ENCODE measurements at regions not wholly inside any gene's neighbourhood (a gene's known extent, or its start where the extent isn't known, plus 50 kb on each side); places are given as distances from the start of the nearest gene placed in this dataset.

DNA sequence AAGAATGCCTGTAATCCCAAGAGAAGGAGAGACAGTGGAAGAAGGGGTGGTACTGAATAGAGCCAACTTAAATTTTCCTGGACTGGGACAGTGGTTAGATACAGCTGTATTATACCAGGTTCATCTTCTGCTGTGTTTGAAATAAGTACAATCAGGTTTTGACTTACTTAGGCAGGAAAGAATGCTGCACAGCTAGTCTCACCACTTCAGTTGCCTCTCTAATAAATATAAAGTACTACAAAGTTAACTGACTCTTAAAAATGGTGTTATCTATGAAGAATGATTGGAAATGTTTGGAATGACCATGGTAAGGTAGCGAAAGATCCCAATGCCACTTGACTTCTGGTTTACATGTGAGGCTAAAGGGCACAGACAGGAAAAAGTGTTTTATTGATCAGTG, 652.1 kb downstream of the NOVA1 start:
- DNase-seq, result no peak

DNA sequence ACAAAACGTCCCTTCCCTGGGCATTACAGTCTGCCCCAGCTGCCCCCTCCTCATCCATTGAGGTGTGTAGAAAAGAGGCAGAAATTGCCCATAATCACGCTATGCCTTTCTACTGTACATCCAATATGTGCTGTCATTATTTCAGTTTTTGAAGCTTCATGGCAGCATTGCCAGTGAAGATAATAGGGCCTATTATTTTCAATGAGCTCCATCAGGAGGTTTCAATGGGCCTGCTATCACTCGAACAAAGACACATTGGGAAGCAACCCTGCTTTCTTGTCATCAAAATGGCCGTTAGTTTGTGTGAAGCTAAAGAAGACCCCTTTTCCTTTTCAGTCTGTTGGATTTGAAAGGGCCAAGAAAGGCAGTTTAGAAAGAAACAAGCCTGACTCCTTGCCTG, 653.8 kb downstream of the NOVA1 start:
- no peak for DNase-seq

DNA sequence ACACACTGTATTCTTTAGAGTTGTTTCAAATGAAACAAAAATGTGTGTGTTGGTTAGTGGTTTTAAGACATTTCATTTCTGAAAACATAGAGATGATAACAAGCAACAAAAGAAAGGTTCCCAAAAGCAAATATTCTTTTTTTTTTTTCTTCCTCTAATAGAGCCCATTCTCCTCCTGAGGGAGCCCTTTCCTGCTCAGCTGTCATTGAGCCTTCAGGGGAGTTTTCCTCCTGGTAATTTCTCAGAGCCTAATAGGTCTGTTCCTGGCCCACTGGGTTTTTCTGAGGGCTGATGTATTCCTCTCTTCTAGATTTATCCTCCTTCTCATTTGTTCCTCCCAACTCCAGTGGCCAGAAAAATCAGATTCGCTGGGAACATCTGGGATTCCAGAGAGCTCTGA, 654.5 kb downstream of the NOVA1 start:
- no peak for DNase-seq

DNA sequence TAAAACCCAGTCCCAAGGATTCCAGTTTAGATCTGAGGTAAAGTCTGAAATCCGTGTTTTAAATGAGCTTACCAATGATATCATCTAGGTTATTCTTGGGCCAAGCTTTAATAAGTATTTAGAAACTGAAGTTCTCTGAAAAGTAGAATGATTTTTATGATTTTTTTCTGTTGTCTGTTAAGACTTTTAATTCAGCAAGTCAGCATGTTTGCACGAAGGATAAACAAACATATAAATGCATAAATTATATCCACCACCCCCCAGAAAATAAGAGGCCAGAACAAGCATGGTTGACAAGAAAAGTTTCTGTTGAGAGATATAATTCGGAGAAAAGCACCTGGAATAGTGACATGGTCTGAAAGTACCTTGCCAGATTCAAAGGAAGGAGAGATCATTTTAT, 655.7 kb downstream of the NOVA1 start:
- DNase-seq, result no peak

DNA sequence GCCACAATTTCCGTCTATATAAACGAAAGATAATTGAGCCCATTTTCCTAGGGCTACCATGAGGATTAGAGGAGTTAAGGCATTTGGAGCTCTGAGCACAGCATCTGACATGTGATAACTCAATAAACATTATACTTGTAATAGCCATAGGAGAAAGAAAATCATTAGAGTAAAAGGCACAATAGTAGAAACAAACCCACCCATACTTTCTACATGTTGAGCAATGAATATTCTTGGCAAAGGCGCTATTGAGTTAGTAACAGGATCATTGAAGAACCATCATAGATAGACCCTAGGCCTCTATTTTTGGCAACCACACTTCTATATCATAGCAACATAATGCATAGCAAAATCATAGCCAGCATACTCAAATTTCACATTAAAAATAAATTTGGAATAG, 664.1 kb downstream of the NOVA1 start:
- DNase-seq, result no peak

DNA sequence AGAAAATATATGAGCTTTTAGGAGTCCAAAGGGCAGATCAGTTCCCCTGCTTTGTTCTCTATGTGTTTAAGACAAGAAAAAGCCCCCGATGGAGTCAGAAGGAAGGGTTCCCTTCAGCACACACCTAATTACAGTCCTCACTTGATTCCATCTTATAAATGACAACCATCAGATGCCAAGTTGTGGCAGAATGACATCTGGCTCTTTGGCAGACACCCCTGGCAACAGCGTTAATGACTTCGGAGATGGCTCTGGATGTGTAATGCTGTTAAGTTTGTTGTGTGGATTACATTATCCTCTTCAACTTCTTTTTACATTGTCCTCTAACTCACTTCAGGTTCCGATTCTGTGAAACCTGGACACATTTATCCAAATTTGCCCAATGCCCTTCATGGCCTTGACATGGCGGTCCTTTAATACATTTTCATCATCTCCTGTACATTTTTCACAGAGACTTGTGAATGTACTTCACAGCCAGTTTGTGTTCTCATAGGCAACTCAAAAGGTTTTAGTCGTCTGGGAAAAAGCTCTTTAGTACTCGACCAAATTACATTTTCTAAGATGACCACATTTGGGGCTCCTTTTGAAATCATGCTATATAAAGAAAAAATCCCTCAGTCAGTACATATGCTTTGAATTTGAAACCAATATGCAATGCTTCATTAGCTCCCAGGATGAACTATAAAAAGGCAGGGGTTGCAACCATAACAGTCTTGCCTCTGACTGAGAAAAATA, 667.8 kb downstream of the NOVA1 start:
- no peak for DNase-seq

DNA sequence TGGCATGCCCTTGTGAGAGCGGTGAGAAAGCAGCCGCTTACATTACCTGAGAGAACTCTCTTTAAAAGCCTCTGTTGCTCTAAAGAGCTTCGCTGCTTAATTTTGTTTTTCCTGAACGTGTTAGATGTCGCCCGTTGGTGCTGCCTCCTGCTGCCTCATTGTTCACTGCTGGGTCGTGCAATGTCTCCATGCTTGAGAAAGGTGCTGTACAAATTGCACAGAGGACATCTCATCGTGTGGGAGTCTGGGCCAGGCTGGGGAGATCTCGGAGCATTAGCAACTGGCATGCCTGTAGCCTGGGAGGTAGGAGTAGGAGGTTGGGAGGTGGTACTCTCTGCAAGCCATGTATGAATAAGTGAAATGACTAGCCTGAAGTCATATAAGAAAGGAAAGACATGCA, 686.0 kb downstream of the NOVA1 start:
- DNase-seq, result no peak

DNA sequence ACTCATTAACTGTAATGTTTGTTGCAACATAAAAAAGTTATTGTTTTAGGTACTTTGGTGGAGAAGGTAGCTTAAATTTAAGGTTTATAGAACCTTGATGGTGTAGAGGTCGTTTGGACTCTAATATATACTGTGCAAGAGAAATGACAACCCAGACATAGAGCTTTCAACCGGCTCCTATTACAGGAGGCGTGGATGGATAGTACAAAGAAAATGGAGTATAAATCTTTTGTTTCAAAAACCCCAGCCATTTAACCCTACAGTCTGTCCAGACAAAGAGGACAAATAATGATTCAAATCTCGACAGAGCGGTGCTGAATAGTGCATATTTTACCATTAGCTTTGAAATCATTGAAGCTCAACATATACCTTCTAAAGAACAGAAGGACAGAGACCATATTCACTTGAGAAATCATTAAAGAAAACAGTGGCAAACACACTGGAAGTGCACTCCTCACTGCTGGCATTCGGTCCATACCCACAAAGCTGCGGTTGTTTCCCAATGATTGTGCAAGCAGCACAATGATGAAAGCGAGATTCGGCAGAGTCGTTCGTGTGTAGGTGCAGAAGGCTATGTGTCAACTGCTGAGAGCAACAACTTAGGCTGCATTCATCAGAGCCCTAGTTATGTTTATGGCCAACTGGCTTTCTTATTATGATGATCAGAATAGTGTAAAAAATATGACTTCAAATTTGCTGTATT, 688.6 kb downstream of the NOVA1 start:
- DNase-seq, result no peak

DNA sequence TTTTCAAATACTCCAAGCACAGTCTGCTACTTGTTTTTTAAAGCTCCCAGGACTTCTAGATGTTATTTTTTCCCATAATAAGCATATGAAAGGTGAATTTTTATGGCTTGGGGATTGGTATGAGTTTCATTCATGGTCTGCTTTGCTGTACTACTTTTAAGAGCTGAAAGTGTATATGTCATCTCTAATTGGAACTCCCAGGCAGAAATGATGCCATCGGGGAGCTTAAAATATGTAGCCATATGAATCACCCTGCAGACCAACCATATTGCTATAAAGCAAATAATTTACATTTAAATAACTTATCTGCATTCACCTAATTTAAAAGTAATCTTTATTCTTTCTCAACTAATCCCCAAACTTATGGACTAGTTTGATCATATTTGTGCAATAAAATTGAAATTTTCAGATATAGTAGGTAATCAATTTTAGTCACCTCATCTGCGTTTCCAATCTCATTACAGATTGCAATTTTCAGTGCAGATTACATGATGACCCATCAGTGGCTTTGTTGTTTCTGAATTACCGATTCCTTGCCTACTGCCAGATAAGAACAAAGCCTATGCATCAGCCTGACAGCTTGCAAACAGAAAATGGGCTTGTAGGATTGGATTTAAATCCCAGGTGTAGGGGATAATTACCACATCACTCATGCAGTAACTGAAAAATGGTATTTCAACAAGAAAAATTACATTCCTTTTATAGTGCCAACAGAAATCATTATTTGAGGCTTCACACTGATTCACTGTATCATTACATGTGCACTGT, 689.4 kb downstream of the NOVA1 start:
- DNase-seq, result no peak

DNA sequence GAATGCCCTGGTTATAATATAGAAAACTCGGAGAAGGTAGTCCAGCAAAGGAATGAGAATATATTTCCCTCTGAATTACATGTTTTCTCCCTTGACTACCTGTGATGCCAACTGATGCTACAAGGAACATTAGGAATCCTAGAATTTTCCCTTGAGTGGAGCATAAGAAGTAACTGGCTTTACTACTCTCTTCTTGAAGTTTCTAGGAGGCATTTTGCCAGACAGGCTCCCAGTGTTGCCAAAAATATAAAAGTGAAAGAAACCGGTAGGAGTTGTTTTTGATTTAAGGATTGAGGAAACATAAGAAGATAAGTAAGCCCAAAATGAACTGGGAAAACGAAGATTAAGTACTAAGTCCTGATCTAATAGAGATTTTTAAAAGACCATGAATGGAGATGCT, 693.4 kb downstream of the NOVA1 start:
- no peak for DNase-seq

DNA sequence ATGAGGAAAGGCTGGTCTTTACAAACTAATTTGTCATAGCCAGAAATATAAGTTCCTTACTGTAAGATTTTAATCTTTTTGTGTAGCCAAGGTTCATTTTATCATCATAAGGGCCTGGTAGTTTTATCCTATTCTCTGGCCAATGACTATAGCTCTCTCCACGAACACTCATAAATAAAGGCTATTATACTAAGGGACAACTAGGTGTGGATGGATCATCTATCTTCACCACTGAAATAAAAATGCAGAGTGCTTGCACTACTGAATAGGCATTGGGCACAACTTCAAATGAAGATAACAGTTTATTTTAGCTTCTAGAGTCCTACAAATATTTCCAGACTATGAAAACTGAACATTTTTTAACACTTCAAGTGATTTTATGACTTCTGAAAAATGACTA, 698.6 kb downstream of the NOVA1 start:
- DNase-seq, result no peak

DNA sequence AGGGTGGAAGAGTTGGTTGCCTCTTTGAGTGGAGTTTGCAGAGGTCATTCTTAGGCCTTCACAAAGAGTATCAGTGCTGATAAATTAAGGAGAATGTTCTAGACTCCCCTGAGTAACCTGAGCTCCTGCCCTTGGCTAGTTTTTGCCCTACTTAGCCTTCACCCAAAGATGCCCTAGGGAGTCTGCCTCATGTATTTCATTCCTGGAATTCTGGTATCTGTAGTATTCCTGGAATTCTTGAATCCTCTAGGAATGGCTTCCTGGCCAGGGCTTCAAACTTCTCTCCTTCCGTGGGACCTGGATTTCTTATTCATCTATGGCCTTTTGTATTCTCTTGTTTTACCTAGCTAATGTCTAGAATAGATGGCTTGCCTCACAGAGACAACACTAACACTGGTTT, 701.1 kb downstream of the NOVA1 start:
- no peak for DNase-seq

DNA sequence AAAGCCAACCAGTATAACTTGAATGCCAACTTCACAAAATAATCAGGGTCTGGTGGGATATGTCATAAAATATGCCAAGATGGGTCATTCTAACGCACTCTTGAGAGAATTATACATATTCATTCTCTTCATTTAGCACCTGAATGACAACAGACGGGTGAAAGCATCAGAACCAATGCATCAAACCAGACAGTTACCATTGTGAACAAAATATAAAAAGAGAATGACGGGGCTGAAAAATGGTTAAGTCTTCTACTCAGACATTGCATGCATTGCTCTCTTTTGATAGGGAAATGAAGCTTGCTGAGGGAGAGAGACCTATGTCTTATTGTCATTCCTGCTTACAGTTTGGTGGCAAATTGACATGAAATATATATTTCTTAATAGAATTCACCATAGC, 702.1 kb downstream of the NOVA1 start:
- DNase-seq, result no peak

DNA sequence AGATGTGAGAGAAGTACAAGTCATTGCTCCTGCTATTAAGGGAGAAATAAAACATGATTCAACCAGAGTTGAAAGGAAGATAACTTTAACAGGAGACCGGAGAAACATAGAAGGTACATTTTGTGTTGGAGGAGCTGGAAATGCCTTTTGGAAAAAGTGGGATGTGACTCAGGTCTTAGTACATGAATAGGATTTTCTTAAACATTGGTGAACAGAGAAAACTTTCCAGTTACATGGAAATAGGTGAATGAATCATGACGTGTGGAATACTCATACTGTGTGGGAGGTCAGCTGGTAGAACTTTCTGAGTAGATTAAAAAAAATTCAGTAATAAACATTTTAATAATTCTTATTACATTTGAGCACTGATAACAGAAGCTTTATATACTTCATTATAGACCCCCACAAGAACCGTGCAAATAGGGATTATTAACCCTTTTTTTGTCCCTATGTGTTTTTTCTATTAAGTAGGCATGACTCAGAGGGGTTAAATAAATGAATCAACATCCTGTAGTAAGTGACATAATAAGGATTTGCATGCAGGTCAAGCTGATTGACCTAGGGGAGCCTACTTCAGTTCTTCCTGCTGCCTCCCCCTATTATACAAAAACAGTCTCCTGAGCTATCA, 710.5 kb downstream of the NOVA1 start:
- DNase-seq, result peak; percentile 22

DNA sequence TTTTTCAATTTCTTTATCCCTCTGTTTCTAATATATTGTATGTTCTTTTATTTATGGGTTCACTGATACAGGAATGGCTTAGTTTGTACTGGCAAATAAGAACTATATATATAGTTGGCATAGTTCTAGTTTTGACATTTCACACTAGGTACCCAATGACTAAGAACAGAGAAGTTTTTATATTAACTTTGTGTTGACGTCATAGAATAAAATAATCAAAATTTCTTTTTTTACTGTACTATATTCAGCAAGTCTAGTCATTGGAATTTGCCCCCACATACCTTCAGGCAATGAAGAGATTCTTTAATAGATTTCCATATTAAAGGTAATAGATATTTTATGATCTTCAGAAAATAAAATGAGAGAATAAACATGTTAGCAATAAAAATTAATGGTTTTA, 713.2 kb downstream of the NOVA1 start:
- no peak for DNase-seq

DNA sequence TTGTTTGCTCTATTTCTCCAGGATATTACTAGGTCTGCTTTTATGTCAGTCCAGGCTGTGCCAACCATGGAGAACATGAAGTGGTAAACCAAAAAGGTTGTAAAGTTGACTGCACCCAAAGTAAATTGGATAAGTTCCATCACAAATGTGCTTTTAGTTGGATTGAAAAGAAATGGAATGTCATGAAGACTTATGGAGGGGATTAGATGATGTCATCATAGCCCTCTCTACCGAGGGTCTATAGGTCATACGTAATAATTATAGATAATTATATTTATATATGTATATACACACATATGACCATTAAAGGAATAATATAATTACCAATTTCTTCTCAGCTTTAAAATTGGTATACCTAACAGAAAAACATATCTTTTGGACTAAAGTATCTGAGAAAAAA, 714.9 kb downstream of the NOVA1 start:
- DNase-seq, result no peak

DNA sequence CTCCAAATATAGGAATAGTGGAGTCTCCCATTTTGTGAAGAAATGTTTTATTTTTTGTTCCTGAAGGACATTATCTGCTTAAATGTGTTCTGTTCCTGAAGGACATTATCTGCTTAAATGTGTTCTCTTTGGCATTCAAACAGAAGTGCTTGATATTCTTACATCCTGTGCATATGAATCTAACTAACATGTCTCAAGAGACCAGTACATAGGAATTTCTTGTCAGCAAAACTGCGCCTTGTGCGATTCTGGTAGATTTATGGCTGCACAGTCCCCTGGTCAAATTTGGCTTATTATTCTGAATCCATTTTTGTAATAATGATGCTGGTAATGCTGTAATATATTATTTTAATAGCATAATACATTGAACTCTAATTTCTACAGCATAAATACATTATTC, 722.4 kb downstream of the NOVA1 start:
- DNase-seq, result no peak

DNA sequence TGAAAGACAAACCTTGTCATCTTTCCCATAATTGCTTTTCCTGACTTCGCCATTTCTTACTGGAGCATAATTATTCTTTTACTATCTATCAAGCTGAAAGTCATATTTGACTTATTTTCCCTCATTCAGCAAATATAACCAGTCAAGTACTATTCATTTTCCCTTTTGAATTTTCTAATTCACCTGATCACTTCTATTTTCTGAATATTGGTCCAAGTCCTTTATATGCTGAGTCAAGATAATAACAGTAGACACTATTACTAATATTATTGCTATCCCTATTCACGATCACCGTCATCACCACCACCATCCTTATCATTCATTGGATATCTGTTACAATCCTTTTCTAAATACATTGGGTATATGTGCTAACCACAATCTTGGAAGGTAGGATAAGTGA, 728.0 kb downstream of the NOVA1 start:
- DNase-seq, result no peak

DNA sequence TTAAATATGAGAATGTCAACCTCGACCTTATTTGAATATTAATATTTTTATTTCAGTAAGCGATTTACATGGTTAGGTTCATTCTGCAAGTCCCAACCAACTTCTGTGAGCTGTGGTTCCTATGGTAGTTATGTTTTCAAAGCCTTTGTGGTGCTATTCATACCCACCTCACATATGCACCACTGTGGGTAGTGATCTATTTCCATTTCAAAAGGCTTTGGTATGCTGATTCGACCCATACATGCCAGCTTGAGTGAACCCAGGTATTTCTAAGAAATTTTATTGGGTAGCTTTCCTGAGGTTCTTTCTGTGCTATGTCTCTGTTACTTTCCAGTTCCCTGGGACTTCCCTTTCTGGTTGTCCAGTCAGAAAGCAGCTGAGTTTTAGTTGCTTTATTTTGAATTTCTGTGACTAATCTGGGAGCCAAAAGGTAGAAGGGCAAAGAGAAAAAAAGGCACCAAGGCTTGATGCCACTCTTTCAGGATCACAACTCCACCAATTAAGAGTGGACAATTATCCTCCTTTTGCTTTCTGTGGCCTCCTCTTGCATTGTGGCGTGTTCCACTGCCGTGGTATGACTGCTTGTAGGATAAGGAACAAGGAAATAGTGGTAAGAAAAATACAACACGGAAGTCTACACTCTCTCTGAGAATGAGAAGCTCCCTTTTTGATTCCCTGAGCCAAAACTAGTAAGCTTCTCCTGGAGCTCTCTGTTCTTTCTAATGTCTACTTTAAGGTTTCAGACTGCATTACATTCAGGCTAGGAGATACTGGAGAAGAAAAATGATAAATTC, 729.1 kb downstream of the NOVA1 start:
- no peak for DNase-seq

DNA sequence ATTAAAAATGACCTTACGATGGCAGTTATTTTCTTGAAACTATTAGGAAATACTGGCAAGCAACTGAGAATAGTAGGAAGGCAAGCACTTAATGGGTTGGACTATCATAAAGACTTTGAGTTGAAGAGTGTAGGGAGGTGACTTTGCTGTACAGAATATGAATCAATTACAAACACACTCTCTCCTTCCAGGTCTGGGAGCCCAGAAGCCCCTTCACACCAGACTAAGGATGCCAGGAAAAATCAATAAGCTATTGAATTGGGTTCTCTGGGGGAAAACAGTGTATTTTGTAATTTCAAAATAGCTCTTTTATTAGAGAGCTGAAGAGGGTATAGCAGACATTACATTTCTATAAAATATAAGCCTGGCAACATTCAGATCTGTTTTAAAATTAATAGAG, 736.4 kb downstream of the NOVA1 start:
- no peak for DNase-seq

DNA sequence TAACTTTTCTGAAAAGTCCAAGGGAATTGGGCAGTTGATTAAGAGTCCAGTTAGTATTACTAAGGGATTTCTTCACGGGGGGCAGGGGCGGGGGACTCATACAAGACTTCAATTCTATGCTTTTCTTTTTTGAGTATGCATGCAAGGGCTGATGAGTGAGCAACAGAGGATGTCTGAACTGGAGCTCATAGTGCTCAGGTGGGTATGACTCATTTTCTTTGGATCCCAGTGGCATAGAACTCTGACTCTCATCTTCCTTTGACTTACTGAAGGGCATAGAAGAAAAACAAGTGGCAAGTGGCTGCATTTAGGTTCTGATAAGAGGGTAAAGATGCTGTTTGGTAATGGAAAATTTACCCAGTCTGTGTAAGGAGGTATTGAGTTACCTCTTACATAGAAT, 749.2 kb downstream of the NOVA1 start:
- no peak for DNase-seq

DNA sequence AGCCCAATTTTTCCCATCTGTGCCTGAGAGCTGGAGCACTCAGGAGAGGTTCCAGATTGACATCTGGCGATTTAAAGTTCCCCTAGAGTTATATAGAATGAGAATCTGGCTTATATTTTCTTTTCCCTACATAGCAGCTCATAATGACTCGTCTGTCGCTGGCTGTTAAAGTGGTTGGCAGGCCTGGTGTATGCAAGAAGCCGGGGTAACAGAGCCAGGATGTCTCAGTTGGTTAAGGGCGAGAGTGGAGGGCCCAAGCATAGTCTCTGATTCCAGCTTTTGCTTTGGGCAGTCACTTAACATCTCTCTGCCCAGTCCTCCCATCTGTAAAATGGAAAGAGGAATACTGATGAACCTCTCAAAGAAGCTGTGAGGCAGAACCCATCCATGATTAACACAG, 751.6 kb downstream of the NOVA1 start:
- DNase-seq, result no peak
